ENCODE measurements at regions not wholly inside any gene's neighbourhood (a gene's known extent, or its start where the extent isn't known, plus 50 kb on each side); places are given as distances from the start of the nearest gene placed in this dataset.

DNA sequence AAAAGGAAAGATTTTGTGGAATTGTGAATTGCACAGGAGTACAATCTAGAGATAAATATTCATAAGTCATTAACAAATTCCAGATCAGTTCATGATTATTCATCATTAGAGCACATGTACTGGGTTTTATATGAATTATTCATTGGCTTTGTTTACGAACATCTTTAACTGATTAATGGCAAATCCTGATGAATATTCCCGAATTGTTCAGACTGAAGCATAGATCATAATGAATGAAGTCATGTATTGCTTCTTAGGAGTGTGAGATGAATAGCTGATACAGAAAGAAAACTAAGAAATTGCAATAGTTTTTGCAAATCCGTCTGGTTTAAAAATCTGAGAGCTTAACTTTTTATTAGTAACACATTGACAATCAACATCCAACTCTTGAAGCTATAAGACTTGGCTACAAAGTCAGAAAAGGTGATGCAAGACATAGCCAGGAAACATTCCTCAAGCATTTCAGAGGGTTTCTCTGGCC lies 183.6 kb upstream of the DGKB start:
- no peaks in the 10 kb centered on the region for H3K36me3 ChIP-seq
- TF ChIP-seq, protein P1, sequence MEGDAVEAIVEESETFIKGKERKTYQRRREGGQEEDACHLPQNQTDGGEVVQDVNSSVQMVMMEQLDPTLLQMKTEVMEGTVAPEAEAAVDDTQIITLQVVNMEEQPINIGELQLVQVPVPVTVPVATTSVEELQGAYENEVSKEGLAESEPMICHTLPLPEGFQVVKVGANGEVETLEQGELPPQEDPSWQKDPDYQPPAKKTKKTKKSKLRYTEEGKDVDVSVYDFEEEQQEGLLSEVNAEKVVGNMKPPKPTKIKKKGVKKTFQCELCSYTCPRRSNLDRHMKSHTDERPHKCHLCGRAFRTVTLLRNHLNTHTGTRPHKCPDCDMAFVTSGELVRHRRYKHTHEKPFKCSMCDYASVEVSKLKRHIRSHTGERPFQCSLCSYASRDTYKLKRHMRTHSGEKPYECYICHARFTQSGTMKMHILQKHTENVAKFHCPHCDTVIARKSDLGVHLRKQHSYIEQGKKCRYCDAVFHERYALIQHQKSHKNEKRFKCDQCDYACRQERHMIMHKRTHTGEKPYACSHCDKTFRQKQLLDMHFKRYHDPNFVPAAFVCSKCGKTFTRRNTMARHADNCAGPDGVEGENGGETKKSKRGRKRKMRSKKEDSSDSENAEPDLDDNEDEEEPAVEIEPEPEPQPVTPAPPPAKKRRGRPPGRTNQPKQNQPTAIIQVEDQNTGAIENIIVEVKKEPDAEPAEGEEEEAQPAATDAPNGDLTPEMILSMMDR (IDR thresholded peaks at IDR 0.05) = no peak
- TF ChIP-seq POLR2AphosphoS5 (IDR thresholded peaks at IDR 0.05) (no peak), POLR2A (IDR thresholded peaks at IDR 0.05) (no peak)
- intact Hi-C loops (cut with DNase I) = no loop called here
- no peak overlapping the region for H3K4me3 ChIP-seq
- no peaks in the 10 kb centered on the region for H3K4me1 ChIP-seq (replicated peaks)
- H3K9me3 ChIP-seq = no peaks in the 10 kb centered on the region
- H3K27ac ChIP-seq = no peak overlapping the region
- WGBS = 64% methylated on average over 3 of the region's 3 CpGs
- no peak for DNase-seq (ENCODE audit: low spot score)
- no peaks in the 10 kb centered on the region for H3K27me3 ChIP-seq (replicated peaks; ENCODE audit: insufficient read depth)

DNA sequence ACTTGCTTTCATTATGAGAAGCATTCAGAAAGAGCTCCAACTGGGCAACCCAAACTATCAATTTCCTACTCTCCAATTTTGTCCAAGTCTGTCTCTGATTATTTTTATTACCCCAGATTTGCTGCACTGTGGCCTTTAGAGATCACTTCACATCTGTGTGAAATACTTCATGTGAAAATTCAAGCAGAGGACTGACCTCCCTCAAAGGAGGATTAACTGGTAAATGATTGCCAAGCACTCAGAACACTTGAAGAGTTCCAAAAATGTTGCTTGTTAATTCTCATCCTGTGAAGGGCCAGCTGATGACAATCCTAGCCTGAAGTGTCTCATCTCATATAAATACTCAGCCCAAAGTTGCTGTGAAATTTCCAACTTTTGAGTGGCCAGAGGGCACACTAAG lies 182.8 kb upstream of the DGKB start:
- Histone ChIP-seq H3K36me3 (no peaks in the 10 kb centered on the region), H3K27me3 (replicated peaks; ENCODE audit: insufficient read depth) (no peaks in the 10 kb centered on the region), H3K4me3 (no peak overlapping the region), H3K27ac (no peak overlapping the region), H3K4me1 (replicated peaks) (no peaks in the 10 kb centered on the region), H3K9me3 (no peaks in the 10 kb centered on the region)
- no peak for TF ChIP-seq POLR2AphosphoS5 (IDR thresholded peaks at IDR 0.05)
- TF ChIP-seq, protein P1 (IDR thresholded peaks at IDR 0.05) = no peak
- TF ChIP-seq POLR2A (IDR thresholded peaks at IDR 0.05) = no peak
- DNase-seq (ENCODE audit: low spot score) = no peak
- intact Hi-C loops (cut with DNase I) = no loop called here

DNA sequence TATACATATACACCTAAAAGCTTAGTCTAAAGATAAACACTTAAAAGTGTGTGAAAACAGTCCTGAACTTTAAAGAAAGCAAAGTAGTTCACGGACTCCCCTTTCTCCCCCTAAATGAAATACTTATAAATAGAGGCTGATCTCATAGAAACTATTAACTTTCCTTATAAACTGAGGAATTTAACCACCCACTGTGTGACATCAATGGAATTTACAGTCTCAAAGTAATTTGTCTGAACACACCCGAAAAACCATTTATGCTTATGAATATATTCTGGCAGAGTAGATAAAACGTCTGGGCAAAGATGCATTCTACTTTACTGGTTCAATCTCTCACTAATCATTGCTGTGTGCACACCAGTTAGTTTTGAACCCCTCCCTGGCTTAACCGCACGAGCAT lies 181.8 kb upstream of the DGKB start:
- intact Hi-C loops (cut with DNase I) = no loop called here
- WGBS = 34% methylated on average over 5 of the region's 5 CpGs
- no peak for DNase-seq (ENCODE audit: low spot score)
- no peak overlapping the region for H3K4me3 ChIP-seq
- no peaks in the 10 kb centered on the region for H3K36me3 ChIP-seq
- no peaks in the 10 kb centered on the region for H3K27me3 ChIP-seq (replicated peaks; ENCODE audit: insufficient read depth)
- H3K9me3 ChIP-seq = no peaks in the 10 kb centered on the region
- TF ChIP-seq POLR2A (IDR thresholded peaks at IDR 0.05) (no peak), POLR2AphosphoS5 (IDR thresholded peaks at IDR 0.05) (no peak)
- TF ChIP-seq, protein P1 (IDR thresholded peaks at IDR 0.05) = no peak
- H3K4me1 ChIP-seq (replicated peaks) = no peaks in the 10 kb centered on the region
- H3K27ac ChIP-seq = no peak overlapping the region

DNA sequence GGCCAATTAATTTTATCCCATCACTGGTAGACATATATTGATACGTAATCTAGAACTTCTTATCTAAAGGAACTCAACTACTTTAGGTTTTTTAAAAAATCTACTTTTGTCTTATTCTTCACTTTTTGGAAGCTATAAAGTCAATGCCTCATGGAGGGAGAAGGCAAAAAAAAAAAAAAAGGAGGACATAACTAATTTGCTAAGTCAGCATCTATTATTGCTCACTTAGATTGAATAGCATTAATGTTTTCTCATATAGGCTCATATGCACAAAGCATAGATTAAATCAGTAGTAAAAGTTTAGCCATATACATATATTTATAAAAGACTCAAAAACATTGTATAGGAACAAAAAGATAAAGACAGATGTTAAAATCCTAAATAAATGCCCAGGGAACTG lies 179.3 kb upstream of the DGKB start:
- Histone ChIP-seq H3K36me3 (no peaks in the 10 kb centered on the region), H3K27ac (no peak overlapping the region), H3K4me1 (replicated peaks) (no peaks in the 10 kb centered on the region), H3K9me3 (no peaks in the 10 kb centered on the region), H3K27me3 (replicated peaks; ENCODE audit: insufficient read depth) (no peaks in the 10 kb centered on the region), H3K4me3 (no peak overlapping the region)
- TF ChIP-seq, protein P1 (IDR thresholded peaks at IDR 0.05) = no peak
- no peak for TF ChIP-seq POLR2AphosphoS5 (IDR thresholded peaks at IDR 0.05)
- no peak for TF ChIP-seq POLR2A (IDR thresholded peaks at IDR 0.05)
- intact Hi-C loops (cut with DNase I) = no loop called here
- DNase-seq (ENCODE audit: low spot score) = no peak
- WGBS = 92% methylated on average over 1 of the region's 1 CpG

DNA sequence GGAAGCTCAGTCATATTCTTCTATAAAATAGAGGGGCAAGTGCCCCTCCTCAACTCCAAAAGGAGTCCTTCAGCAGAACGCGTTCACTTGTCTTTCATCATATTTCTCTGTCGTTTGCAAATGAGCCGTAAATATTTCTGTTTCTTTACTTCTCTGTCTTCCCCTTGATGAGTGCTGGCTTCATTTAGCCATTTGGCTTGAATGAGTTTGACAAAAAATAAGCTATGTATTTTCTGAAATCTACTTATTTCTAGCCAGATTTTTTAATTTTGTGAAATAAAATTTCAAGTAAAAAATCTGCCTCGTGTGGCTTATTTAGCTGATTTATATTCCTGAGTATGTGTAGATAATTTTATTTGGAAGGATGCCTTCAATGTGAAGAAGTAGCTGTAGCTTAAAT lies 170.8 kb upstream of the DGKB start:
- intact Hi-C loops (cut with DNase I) = no loop called here
- WGBS = 51% methylated on average over 5 of the region's 5 CpGs
- Histone ChIP-seq H3K27me3 (replicated peaks; ENCODE audit: insufficient read depth) (no peaks in the 10 kb centered on the region), H3K9me3 (no peaks in the 10 kb centered on the region), H3K27ac (no peak overlapping the region), H3K4me3 (no peak overlapping the region), H3K4me1 (replicated peaks) (no peaks in the 10 kb centered on the region), H3K36me3 (no peaks in the 10 kb centered on the region)
- DNase-seq (ENCODE audit: low spot score) = no peak
- TF ChIP-seq POLR2AphosphoS5 (IDR thresholded peaks at IDR 0.05) (no peak), POLR2A (IDR thresholded peaks at IDR 0.05) (no peak)
- TF ChIP-seq, protein P1 (IDR thresholded peaks at IDR 0.05) = no peak
